Adipocyte (in vitro differentiated cells): ENCODE measurements at regions not wholly inside any gene's neighbourhood (a gene's known extent, or its start where the extent isn't known, plus 50 kb on each side); places are given as distances from the start of the nearest gene placed in this dataset.
"Not testable (repeated sequence)": the region's sequence is repeated elsewhere in the genome, so short reads cannot be mapped to it uniquely, and the experiment has no call there.

Source experiments
- DNase-seq: peaks from one replicate; pipeline ENCODE4 v3.0.0-alpha.2; 2015; ENCODE audit warnings: low read depth
- H3K27me3 ChIP-seq: replicated peaks from 2 replicates; pipeline ENCODE4 v1.7.0; 2013; ENCODE audit warnings: mild to moderate bottlenecking, low read length, moderate library complexity; ENCODE audit not compliant: control insufficient read depth, insufficient read depth
- H3K36me3 ChIP-seq: 2 replicates; pipeline ENCODE4 v1.7.0; 2013; ENCODE audit warnings: low read length, mild to moderate bottlenecking, moderate library complexity; ENCODE audit not compliant: control insufficient read depth, insufficient read depth, severe bottlenecking
- H3K4me1 ChIP-seq: 2 replicates; pipeline ENCODE4 v1.7.0; 2013; ENCODE audit warnings: mild to moderate bottlenecking, low read length, moderate library complexity; ENCODE audit not compliant: control insufficient read depth, insufficient read depth
- H3K4me3 ChIP-seq: 2 replicates; pipeline ENCODE4 v1.7.0; 2013; ENCODE audit warnings: mild to moderate bottlenecking, low read length, moderate library complexity
- H3K9ac ChIP-seq: 2 replicates; pipeline ENCODE4 v1.7.0; 2013; ENCODE audit warnings: mild to moderate bottlenecking, low read length, moderate library complexity
- H3K9me3 ChIP-seq: 2 replicates; pipeline ENCODE4 v1.7.0; 2013; ENCODE audit warnings: mild to moderate bottlenecking, low read length, moderate library complexity; ENCODE audit not compliant: control insufficient read depth

DNA sequence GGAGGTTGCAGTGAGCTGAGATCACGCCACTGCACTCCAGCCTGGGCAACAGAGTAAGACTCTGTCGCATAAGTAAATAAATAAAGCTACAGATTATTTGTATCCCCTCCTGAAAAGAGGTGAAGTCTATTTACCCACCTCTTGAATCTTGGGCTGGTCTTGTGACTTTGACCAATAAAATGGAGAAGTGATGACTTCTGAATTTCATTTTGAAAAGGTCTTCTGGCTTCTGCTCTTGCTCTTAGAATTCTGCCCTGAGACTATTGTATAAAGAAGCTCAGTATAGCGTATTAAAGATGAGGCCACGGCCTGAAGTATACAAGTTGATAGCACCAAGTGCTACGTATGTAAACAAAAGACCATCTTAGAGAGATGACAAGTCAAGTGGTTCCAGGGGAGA is 88.3 kb upstream of the AMN1 start:
- no peaks in the 10 kb centered on the region for H3K36me3 ChIP-seq
- no peaks in the 10 kb centered on the region for H3K27me3 ChIP-seq

DNA sequence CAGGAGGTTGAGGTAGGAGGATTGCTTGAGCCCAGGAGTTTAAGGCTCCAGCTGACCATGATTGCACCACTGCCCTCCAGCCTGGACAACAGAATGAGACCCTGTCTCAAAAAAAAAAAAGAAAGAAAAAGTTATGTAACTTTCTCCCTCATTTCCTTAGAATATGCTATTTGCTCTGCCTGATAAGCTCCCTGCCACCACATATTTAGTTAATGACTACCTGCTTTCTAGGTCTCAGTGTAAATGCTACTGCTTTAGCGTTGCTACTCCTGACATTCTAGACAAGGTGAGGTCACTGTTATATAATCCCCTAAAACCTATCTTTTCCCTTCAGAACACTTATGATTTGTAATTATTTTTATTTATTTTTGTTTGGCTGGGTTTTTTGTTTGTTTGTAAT is 86.3 kb upstream of the AMN1 start:
- H3K4me1 ChIP-seq, result no peaks in the 10 kb centered on the region
- no peaks in the 10 kb centered on the region for H3K36me3 ChIP-seq
- no peaks in the 10 kb centered on the region for H3K27me3 ChIP-seq
- no peak for DNase-seq
- H3K9ac ChIP-seq, result no peak overlapping the region
- no peak overlapping the region for H3K4me3 ChIP-seq
- no peaks in the 10 kb centered on the region for H3K9me3 ChIP-seq

More for the DNA sequence above, 88.3 kb upstream of the AMN1 start:
- no peak for DNase-seq
- H3K4me1 ChIP-seq, result no peaks in the 10 kb centered on the region
- H3K9ac ChIP-seq, result no peak overlapping the region
- H3K9me3 ChIP-seq, result no peaks in the 10 kb centered on the region
- no peak overlapping the region for H3K4me3 ChIP-seq

DNA sequence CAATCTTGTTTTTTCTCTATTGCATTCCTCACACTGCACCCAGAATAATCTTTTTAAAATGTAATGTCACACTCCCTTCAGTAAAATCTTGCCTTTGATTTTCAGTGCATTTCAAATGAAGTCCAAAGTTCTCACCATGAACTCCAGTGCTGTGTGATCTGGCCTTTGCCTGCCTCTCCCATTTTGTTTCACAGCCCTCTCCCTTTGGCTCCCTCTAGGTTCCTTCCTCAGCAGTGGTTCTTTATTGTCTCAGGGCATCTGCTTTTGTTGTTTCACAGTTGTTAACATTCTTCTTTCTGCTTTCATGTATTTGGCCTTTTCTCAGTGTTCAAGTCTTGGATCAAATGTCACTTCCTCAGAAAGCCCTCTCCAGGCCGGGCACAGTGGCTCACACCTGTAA is 84.5 kb upstream of the AMN1 start:
- Histone ChIP-seq H3K4me3 (no peak overlapping the region), H3K9ac (no peak overlapping the region), H3K9me3 (no peaks in the 10 kb centered on the region), H3K4me1 (no peaks in the 10 kb centered on the region), H3K27me3 (no peaks in the 10 kb centered on the region), H3K36me3 (no peaks in the 10 kb centered on the region)
- no peak for DNase-seq

DNA sequence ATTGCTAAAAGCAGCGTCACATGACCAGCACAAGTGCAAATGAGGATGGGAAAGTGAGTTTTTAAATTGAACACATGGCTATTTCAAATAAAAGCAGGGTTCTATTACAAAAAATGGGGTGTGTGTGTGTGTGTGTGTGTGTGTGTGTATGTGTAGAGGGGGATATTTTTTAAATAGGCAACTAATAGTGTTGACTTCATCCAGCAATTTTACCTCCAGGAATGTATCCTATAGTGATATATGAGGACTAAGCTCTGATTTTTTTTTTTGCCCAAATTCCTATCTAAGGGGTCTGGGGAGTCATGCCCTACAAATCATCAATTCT is 78.9 kb upstream of the AMN1 start:
- no peaks in the 10 kb centered on the region for H3K36me3 ChIP-seq
- no peak for DNase-seq
- no peaks in the 10 kb centered on the region for H3K9me3 ChIP-seq
- no peak overlapping the region for H3K9ac ChIP-seq
- no peak overlapping the region for H3K4me3 ChIP-seq
- no peaks in the 10 kb centered on the region for H3K4me1 ChIP-seq
- no peaks in the 10 kb centered on the region for H3K27me3 ChIP-seq

DNA sequence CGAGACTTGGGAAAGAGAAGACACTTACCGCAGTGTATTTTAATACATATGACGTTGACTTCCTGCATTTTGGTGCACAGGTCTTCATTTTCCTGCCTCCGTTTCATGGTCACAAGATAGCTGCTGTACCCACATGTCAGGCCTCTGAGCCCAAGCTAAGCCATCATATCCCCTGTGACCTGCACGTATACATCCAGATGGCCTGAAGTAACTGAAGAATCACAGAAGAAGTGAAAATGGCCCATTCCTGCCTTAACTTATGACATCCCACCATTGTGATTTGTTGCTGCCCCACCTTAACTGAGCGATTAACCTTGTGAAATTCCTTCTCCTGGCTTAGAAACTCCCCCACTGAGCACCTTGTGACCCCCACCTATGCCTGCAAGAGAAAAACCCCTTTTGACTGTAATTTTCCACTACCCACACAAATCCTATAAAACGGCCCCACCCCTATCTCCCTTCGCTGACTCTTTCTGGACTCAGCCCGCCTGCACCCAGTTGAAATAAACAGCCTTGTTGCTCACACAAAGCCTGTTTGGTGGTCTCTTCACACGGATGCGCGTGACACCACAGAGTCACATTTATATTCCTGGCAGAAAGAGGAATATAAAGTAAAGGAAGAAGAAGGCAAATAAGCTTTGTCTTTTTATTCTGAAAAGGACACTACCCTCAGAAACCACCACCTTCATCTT is 78.4 kb upstream of the AMN1 start:
- not testable (repeated sequence) for H3K9ac ChIP-seq, DNase-seq, H3K36me3 ChIP-seq, H3K27me3 ChIP-seq, H3K4me1 ChIP-seq, H3K9me3 ChIP-seq, H3K4me3 ChIP-seq

DNA sequence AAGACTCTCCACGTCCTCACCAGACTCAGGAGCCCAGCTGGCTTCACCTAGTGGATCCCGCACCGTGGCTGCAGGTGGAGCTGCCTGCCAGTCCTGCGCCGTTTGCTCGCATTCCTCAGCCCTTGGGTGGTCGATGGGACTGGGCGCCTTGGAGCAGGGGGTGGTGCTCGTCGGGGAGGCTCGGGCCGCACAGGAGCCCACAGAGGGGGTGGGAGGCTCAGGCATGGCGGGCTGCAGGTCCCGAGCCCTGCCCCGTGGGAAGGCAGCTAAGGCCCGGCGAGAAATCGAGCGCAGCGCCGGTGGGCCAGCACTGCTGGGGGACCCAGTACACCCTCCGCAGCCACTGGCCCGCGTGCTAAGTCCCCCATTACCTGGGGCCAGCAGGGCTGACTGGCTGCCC is 76.9 kb upstream of the AMN1 start:
- DNase-seq, H3K9ac ChIP-seq, H3K4me1 ChIP-seq, H3K27me3 ChIP-seq, H3K4me3 ChIP-seq, H3K9me3 ChIP-seq, H3K36me3 ChIP-seq: not testable (repeated sequence)

DNA sequence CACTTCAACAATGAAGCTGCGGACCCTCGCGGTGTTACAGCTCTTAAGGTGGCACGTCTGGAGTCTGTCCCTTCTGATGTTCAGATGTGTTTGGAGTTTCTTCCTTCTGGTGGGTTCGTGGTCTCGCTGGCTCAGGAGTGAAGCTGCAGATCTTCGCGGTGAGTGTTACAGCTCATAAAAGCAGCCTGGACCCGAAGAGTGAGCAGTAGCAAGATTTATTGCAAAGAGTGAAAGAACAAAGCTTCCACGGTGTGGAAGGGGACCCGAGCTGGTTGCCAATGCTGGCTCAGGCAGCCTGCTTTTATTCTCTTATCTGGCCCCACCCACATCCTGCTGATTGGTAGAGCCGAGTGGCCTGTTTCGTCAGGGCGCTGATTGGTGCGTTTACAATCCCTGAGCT is 75.9 kb upstream of the AMN1 start:
- DNase-seq, H3K36me3 ChIP-seq, H3K4me3 ChIP-seq, H3K27me3 ChIP-seq, H3K9me3 ChIP-seq, H3K9ac ChIP-seq, H3K4me1 ChIP-seq: not testable (repeated sequence)

DNA sequence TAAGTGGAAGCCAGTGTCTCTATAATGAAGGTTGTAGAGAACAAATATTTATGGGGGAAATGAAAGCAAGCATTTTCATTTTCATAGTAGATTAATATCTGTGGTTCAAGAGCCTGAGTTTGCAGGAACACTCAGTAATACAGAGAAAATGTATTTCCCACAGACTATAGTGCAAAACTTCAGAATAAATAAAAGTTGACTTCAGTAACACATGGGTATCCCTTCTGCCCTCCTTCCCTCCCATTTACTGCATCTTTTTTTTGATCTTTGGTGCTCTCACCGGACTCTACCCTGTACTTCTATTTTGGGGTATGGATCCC is 75.3 kb upstream of the AMN1 start:
- H3K36me3 ChIP-seq, result no peaks in the 10 kb centered on the region
- no peaks in the 10 kb centered on the region for H3K4me1 ChIP-seq
- no peak overlapping the region for H3K4me3 ChIP-seq
- no peaks in the 10 kb centered on the region for H3K9me3 ChIP-seq
- H3K9ac ChIP-seq, result no peak overlapping the region
- DNase-seq, result no peak
- H3K27me3 ChIP-seq, result no peaks in the 10 kb centered on the region

DNA sequence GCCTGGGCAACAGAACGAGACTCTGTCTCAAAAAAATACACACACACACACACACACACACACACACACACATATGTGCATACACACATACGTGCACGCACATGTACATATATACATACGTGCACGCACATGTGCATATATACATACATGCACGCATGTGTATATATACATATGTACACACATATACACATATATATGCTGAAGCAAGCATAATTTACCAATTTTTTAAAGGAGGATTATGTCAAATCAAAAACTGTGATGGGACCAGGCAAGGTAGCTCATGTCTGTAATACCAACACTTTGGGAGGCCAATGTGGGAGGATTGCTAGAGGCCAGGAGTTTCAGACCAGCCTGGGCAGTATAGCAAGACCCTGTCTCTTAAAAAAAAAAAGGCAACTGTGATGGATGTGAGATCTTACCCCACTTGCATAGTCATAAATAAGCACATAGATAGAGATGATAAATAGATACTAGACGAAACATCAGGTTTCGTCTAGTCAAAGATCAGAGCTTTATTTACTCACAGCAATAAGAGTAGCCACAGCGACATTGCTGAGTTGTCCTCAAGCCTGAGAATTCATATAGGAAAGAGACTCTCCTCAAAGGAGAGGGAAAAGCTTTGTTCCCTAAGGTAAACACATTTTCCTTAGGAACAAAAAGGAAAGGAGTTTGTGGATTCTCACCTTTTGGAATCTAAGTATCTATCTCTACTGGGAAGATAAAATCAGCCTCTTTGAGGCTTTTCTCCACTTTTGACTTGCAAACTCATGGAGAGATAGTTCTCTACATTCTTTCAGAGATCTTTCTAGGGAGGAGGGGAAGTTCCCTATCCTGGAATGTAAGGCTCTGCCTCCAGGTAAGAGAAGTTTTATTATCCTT is 74.7 kb upstream of the AMN1 start:
- Histone ChIP-seq H3K27me3 (no peaks in the 10 kb centered on the region), H3K9ac (no peak overlapping the region), H3K9me3 (no peaks in the 10 kb centered on the region), H3K4me3 (no peak overlapping the region), H3K36me3 (no peaks in the 10 kb centered on the region), H3K4me1 (no peaks in the 10 kb centered on the region)
- DNase-seq, result no peak

DNA sequence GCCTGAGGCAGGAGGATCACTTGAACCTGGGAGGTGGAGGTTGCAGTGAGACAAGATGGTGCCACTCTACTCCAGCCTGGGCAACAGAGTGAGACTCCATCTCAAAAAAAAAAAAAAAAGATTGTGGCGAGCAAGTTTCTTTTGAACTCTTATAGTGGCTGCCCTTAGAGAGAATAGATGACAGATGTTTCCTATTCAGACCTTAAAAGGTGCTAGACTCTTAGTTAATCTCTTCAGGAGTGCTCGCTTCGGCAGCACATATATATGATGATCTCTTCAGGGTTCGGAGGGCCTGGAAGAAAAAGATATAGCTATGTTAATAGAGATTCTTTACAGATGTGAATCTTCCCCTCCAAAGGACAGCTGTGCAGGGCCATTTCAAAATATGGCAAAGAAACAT is 73.1 kb upstream of the AMN1 start:
- H3K4me1 ChIP-seq, result no peaks in the 10 kb centered on the region
- H3K9ac ChIP-seq, result no peak overlapping the region
- no peaks in the 10 kb centered on the region for H3K27me3 ChIP-seq
- DNase-seq, result no peak
- no peaks in the 10 kb centered on the region for H3K9me3 ChIP-seq
- H3K36me3 ChIP-seq, result no peaks in the 10 kb centered on the region
- no peak overlapping the region for H3K4me3 ChIP-seq

DNA sequence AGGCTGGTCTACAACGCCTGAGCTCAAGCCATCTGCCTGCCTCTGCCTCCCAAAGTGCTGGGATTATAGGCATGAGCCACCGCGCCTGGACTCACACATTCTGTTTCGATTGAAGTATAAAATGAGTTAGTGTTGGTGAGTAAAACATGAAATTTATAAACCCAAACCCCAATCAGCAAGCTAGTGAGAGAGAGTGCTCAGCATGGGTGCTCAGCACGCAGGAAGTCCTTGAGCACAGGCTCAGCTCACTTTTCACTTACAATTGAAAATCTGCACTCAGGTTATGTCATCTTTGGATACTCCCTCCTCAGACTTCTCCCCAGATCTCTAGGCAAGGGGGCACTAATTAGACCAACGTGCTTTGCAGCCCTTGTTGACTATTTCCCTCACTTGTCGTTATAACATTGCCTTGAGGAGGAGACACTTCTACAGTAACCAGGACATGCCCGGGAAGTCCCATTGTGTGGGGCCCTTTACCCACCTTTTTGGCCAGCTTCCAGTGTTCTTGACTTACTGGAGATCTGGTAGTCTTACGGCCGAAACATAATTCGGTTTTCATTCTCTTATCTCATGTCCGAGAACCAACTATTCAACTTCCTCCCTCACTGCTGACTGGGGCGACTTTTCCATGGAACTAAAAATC is 68.5 kb upstream of the AMN1 start:
- H3K36me3 ChIP-seq, result no peaks in the 10 kb centered on the region
- H3K27me3 ChIP-seq, result no peaks in the 10 kb centered on the region
- no peaks in the 10 kb centered on the region for H3K4me1 ChIP-seq
- no peak overlapping the region for H3K4me3 ChIP-seq
- no peak overlapping the region for H3K9ac ChIP-seq
- no peaks in the 10 kb centered on the region for H3K9me3 ChIP-seq
- DNase-seq, result no peak
